Tibial nerve (tissue), 4 donors: ENCODE measurements at regions not wholly inside any gene's neighbourhood (a gene's known extent, or its start where the extent isn't known, plus 50 kb on each side); places are given as distances from the start of the nearest gene placed in this dataset.
"Not testable (repeated sequence)": the region's sequence is repeated elsewhere in the genome, so short reads cannot be mapped to it uniquely, and the experiment has no call there.

Experiments
- DNase-seq, 2 donors: peaks; one replicate each; pipeline ENCODE4 v3.0.0-alpha.2; 2019; ENCODE audit warnings: low spot score in 2 of 2
- H3K27ac ChIP-seq, 4 donors: fragments of 200-600 bp; sonication (generic) in 3 of 4; one replicate each; pipeline ENCODE4 v1.5.1; 2017 to 2019; ENCODE audit warnings: mild to moderate bottlenecking in 1 of 4
- H3K27me3 ChIP-seq, 2 donors: fragments of 200-600 bp; sonication (generic) in 1 of 2; one replicate each; pipeline versions ENCODE4 v1.5.1 to v1.6.0; 2017 to 2019
- H3K36me3 ChIP-seq, 3 donors: fragments of 200-600 bp; sonication (generic); one replicate each; pipeline ENCODE4 v1.5.1; 2018 to 2019
- H3K4me1 ChIP-seq, 4 donors: fragments of 200-600 bp; sonication (generic) in 3 of 4; one replicate each; pipeline ENCODE4 v1.5.1; 2017 to 2019
- H3K4me3 ChIP-seq, 4 donors: fragments of 200-600 bp; sonication (generic) in 3 of 4; one replicate each; pipeline ENCODE4 v1.5.1; 2017 to 2019; ENCODE audit warnings: mild to moderate bottlenecking in 1 of 4, moderate library complexity in 1 of 4
- H3K9me3 ChIP-seq, 4 donors: fragments of 200-600 bp; sonication (generic) in 3 of 4; one replicate each; pipeline ENCODE4 v1.5.1; 2017 to 2019
- CTCF ChIP-seq, 5 experiments: fragments of 200-600 bp in 3 of 5; fragments of 450-650 bp in 2 of 5; sonication (generic) in 3 of 5; IDR thresholded peaks; one replicate each; pipeline ENCODE4 v1.5.1; 2016 to 2019; ENCODE audit warnings: antibody characterized with exemption in 5 of 5, mild to moderate bottlenecking in 3 of 5, moderate library complexity in 2 of 5
- EP300 ChIP-seq, 2 donors: sonication (generic); formaldehyde crosslinking; IDR thresholded peaks; one replicate each; pipeline ENCODE4 v1.6.1; 2017; ENCODE audit warnings: antibody characterized with exemption in 2 of 2, mild to moderate bottlenecking in 1 of 2
- POLR2A ChIP-seq, 2 donors: fragments of 450-650 bp; IDR thresholded peaks; one replicate each; pipeline ENCODE4 v1.6.1; 2017; ENCODE audit warnings: antibody characterized with exemption in 2 of 2, mild to moderate bottlenecking in 2 of 2, moderate library complexity in 2 of 2
- WGBS, 2 donors: methylation state at CpG; one replicate each; pipeline ENCODE4 v1.1.5; 2018; 5-methylcytosine and 5-hydroxymethylcytosine counted together

DNA sequence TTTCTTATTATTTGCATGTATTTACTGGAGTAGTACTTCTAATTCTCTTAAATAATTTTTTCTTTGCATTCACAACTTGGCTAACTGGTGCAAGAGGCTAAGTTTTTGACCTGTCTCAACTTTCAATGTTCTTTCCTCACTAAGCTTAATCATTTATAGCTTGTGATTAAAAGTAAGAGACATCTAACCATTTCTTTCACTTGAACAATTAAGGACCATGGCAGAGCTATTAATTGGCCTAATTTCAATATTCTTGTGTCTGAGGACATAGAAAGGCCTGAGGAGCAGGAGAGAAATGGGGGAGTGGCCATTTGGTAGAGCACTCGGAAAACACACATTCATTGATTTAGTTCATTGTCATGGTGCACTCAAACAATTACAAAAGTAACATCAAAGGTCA lies 141.4 kb upstream of the TMEM196 start:
- TF ChIP-seq CTCF (IDR thresholded peaks at IDR 0.05) (no peak), POLR2A (IDR thresholded peaks at IDR 0.05) (no peak), EP300 (IDR thresholded peaks at IDR 0.05) (no peak)

GRCh38 chr7:19900118-19900517 lies 126.7 kb upstream of the TMEM196 start:
- peaks cover 0 to 11% (median 0%) of the 10 kb centered on the region in 4 donors for H3K9me3 ChIP-seq
- TF ChIP-seq POLR2A (IDR thresholded peaks at IDR 0.05) (no peak), EP300 (IDR thresholded peaks at IDR 0.05) (no peak), CTCF (IDR thresholded peaks at IDR 0.05) (no peak)
- DNase-seq, result no peak
- no peaks in the 10 kb centered on the region for H3K36me3 ChIP-seq
- no peak overlapping the region for H3K4me3 ChIP-seq
- H3K4me1 ChIP-seq, result no peaks in the 10 kb centered on the region
- no peak overlapping the region for H3K27ac ChIP-seq
- no peaks in the 10 kb centered on the region for H3K27me3 ChIP-seq

More for the DNA sequence above, 141.4 kb upstream of the TMEM196 start:
- no peaks in the 10 kb centered on the region for H3K36me3 ChIP-seq
- H3K4me1 ChIP-seq, result peaks cover 0 to 13% (median 0%) of the 10 kb centered on the region in 4 donors
- H3K4me3 ChIP-seq, result no peak overlapping the region
- no peak overlapping the region for H3K27ac ChIP-seq
- H3K27me3 ChIP-seq, result no peaks in the 10 kb centered on the region
- no peak for DNase-seq
- no peaks in the 10 kb centered on the region for H3K9me3 ChIP-seq
- 80 to 86% methylated on average over 1 of the region's 1 CpG for WGBS, 2 donors

DNA sequence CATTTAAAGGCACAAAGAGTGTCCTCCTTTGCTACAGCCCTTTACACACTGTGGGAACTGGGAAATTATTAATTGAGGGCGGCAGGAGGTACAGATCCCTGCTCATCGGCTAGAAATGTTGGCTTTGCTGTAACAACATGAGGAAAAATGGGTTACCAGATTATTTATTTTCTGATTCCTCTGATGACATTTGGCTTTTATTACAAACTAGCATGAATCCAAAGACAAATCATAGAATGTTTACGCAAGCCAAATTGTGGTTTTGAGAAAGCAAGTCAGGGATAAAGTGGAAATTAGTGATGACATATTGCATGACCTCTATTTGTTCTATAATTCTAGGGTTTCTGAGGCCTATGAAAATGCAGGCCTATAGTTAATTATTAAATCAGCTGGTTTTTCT lies 126.1 kb upstream of the TMEM196 start:
- H3K4me3 ChIP-seq, result no peak overlapping the region
- TF ChIP-seq CTCF (IDR thresholded peaks at IDR 0.05), result no peak
- 71% methylated on average over 3 of the region's 3 CpGs for WGBS, 2 donors

DNA sequence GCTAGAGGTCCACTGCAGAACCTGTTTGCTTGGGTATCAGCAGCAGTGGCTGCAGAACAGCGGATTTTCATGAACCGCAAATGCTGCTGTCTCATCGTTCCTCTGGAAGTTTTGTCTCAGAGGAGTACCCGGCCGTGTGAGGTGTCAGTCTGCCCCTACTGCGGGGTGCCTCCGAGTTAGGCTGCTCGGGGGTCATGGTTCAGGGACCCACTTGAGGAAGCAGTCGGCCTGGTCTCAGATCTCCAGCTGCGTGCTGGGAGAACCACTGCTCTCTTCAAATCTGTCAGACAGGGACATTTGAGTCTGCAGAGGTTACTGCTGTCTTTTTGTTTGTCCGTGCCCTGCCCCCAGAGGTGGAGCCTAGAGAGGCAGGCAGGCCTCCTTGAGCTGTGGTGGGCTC lies 109.5 kb upstream of the TMEM196 start:
- DNase-seq, H3K4me3 ChIP-seq, H3K4me1 ChIP-seq, H3K36me3 ChIP-seq, H3K27ac ChIP-seq, H3K27me3 ChIP-seq: not testable (repeated sequence)
- peaks cover 0 to 31% (median 0%) of the 10 kb centered on the region in 4 donors for H3K9me3 ChIP-seq
- 95 to 97% methylated on average over 9 to 11 of the region's 11 CpGs for WGBS, 2 donors

More for the DNA sequence above, 126.1 kb upstream of the TMEM196 start:
- no peaks in the 10 kb centered on the region for H3K36me3 ChIP-seq
- H3K4me1 ChIP-seq, result no peaks in the 10 kb centered on the region
- H3K9me3 ChIP-seq, result peaks cover 0 to 14% (median 0%) of the 10 kb centered on the region in 4 donors
- H3K27ac ChIP-seq, result no peak overlapping the region
- DNase-seq, result no peak
- H3K27me3 ChIP-seq, result no peaks in the 10 kb centered on the region

DNA sequence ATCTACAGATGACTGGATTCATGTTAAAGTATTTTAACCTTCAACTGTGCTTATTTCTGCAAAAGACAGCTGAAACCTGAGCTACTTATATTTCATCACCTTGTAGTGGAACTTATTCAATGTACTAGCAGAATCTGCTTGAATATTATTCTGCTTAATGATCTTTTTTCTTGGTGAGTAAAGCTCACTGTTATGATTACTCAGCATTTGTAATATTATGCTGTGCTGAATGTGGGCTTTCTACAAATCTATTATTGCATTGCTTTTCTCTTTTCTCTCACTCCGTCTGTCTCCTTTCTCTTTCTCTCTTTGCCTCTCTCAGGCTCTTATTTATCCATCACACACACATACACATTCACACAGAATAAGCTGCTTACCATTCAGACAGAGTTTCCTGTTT lies 98.7 kb upstream of the TMEM196 start:
- Histone ChIP-seq H3K4me3 (no peak overlapping the region), H3K9me3 (no peaks in the 10 kb centered on the region), H3K27me3 (no peaks in the 10 kb centered on the region), H3K27ac (no peak overlapping the region), H3K4me1 (no peaks in the 10 kb centered on the region), H3K36me3 (no peaks in the 10 kb centered on the region)
- 47 to 86% methylated on average over 1 of the region's 1 CpG for WGBS, 2 donors
- no peak for TF ChIP-seq EP300 (IDR thresholded peaks at IDR 0.05)
- no peak for TF ChIP-seq CTCF (IDR thresholded peaks at IDR 0.05)
- TF ChIP-seq POLR2A (IDR thresholded peaks at IDR 0.05), result no peak
- DNase-seq, result no peak

DNA sequence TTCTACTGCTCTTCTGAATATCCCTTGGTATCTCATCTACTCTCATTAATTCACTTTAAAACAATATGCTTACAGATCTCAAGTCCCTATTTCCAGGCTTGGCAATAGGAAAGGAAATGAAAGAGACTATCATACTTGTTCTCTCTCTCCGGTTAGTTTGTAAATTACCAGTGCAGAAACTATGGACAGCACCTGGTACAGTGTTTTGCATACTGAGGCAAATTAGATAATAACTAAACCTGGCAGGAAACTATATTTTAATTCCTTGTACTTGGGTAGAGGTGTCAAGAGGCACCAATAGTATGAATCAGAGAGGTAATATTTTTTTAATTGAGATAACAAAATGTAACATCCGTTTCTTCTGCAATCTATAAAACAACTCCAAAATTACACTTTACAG lies 97.7 kb upstream of the TMEM196 start:
- WGBS, 2 donors, result 81 to 95% methylated on average over 2 of the region's 2 CpGs
- H3K27me3 ChIP-seq, result no peaks in the 10 kb centered on the region
- H3K27ac ChIP-seq, result no peak overlapping the region
- no peak for DNase-seq
- H3K4me3 ChIP-seq, result no peak overlapping the region
- no peaks in the 10 kb centered on the region for H3K9me3 ChIP-seq
- TF ChIP-seq CTCF (IDR thresholded peaks at IDR 0.05) (no peak), POLR2A (IDR thresholded peaks at IDR 0.05) (no peak), EP300 (IDR thresholded peaks at IDR 0.05) (no peak)
- no peaks in the 10 kb centered on the region for H3K36me3 ChIP-seq
- H3K4me1 ChIP-seq, result no peaks in the 10 kb centered on the region
